K562 (cell line): ENCODE measurements at regions not wholly inside any gene's neighbourhood (a gene's known extent, or its start where the extent isn't known, plus 50 kb on each side); places are given as distances from the start of the nearest gene placed in this dataset.

Experiments used
- ATAC-seq: fragments of 200-7000 bp; cut with Tn5 transposase; 3 replicates; pipeline ENCODE4 v1.9.1; 2020; ENCODE audit warnings: moderate library complexity
- BruUV-seq: library from RNA; stranded (reverse); fragments of 400-500 nt; replicated peaks from 2 replicates; lab custom pipeline; 2021; lab: Mats Ljungman, UMichigan
- CTCF ChIA-PET: fragments of 300-600 bp; formaldehyde crosslinking; extraction: SDS; loops from one replicate; lab custom pipeline; 2021; ENCODE audit warnings: low intra/inter-chr PET ratio; lab: Yijun Ruan, JAX
- POLR2A ChIA-PET: fragments of 300-600, 350-650 bp; sonication (Branson Sonifier 250); formaldehyde crosslinking; extraction: SDS; loops from one replicate; lab custom pipeline; 2021; ENCODE audit warnings: antibody characterized with exemption, inconsistent platforms; lab: Yijun Ruan, JAX
- DNase-seq, 4 experiments: peaks; one replicate each; pipeline versions ENCODE4 v3.0.0 to v3.0.0-alpha.2; 2011 to 2018; ENCODE audit warnings: low spot score in 3 of 4, mixed read lengths in 3 of 4; ENCODE audit errors: extremely low read depth in 1 of 4
- FAIRE-seq: peaks from 2 replicates; lab custom pipeline; 2011; peaks lifted over from hg19 to GRCh38; lab: Jason Lieb, UNC
- H2AFZ ChIP-seq: 2 replicates; pipeline ENCODE4 v1.6.0; 2011; ENCODE audit warnings: low read depth, low read length, control low read depth, inconsistent platforms
- H3K27ac ChIP-seq: fragments of 200-600 bp; 3 replicates; pipeline ENCODE4 v1.8.0; 2011; ENCODE audit warnings: low read depth, mild to moderate bottlenecking, control low read depth, inconsistent platforms, low read length, moderate library complexity, mixed read lengths; ENCODE audit errors: extremely low read depth
- H3K27me3 ChIP-seq, 2 experiments: fragments of 300-600 bp in 1 of 2; 2 replicates in 1 of 2; 3 replicates in 1 of 2; pipeline versions ENCODE4 v1.6.0 to v1.8.0; 2011; ENCODE audit warnings: inconsistent platforms in 2 of 2, low read length in 2 of 2, mild to moderate bottlenecking in 1 of 2, mixed read lengths in 1 of 2, moderate library complexity in 1 of 2; ENCODE audit not compliant: control insufficient read depth in 2 of 2, insufficient read depth in 2 of 2
- H3K36me3 ChIP-seq: fragments of 300-600 bp; 3 replicates; pipeline ENCODE4 v1.8.0; 2011; ENCODE audit warnings: mild to moderate bottlenecking, low read length, inconsistent platforms; ENCODE audit not compliant: control insufficient read depth, insufficient read depth
- H3K4me1 ChIP-seq, 2 experiments: fragments of 200-600 bp in 1 of 2; replicated peaks in 1 of 2; 2 replicates in 1 of 2; 3 replicates in 1 of 2; pipeline versions ENCODE4 v1.5.1 to v1.8.0; 2011; ENCODE audit warnings: inconsistent platforms in 2 of 2, low read length in 2 of 2, mild to moderate bottlenecking in 1 of 2, mixed read lengths in 1 of 2, moderate library complexity in 1 of 2; ENCODE audit not compliant: control insufficient read depth in 2 of 2, insufficient read depth in 2 of 2
- H3K4me2 ChIP-seq: 2 replicates; pipeline ENCODE4 v1.6.1; 2011; ENCODE audit warnings: low read length, control low read depth, inconsistent platforms, mixed read lengths; ENCODE audit not compliant: insufficient read depth
- H3K4me3 ChIP-seq: fragments of 200-600 bp; sonication (generic), shearing (Covaris generic); 2 replicates; pipeline ENCODE4 v1.5.1; 2016; ENCODE audit warnings: control low read depth, inconsistent platforms
- H3K79me2 ChIP-seq: fragments of 200-600 bp; 3 replicates; pipeline ENCODE4 v1.8.0; 2011; ENCODE audit warnings: low read length, inconsistent platforms; ENCODE audit not compliant: control insufficient read depth, insufficient read depth
- H3K9ac ChIP-seq, 2 experiments: 2 replicates each; pipeline versions ENCODE4 v1.6.0 to v1.6.1; 2011; ENCODE audit warnings: low read depth in 2 of 2, low read length in 2 of 2, control low read depth in 1 of 2, inconsistent platforms in 1 of 2, mild to moderate bottlenecking in 1 of 2, mixed read lengths in 1 of 2; ENCODE audit not compliant: insufficient read depth in 1 of 2
- H3K9me1 ChIP-seq: one replicate; pipeline ENCODE4 v1.6.0; 2011; ENCODE audit warnings: inconsistent platforms, mild to moderate bottlenecking, low read length, moderate library complexity; ENCODE audit not compliant: control insufficient read depth, insufficient read depth
- H3K9me3 ChIP-seq: replicated peaks from 2 replicates; pipeline ENCODE4 v1.5.1; 2011; ENCODE audit warnings: low read depth, low read length, inconsistent platforms; ENCODE audit not compliant: control insufficient read depth, insufficient read depth
- H4K20me1 ChIP-seq: replicated peaks from 2 replicates; pipeline ENCODE4 v1.6.1; 2011; ENCODE audit warnings: low read length, inconsistent platforms, mixed read lengths; ENCODE audit not compliant: control insufficient read depth, insufficient read depth
- FOXK1 ChIP-seq: sonication (generic); formaldehyde crosslinking; IDR thresholded peaks from 2 replicates; pipeline ENCODE4 v1.8.0; 2022; ENCODE audit warnings: missing genetic modification reagents, mild to moderate bottlenecking, borderline replicate concordance
- PHB ChIP-seq: fragments of 250-450 bp; sonication (Bioruptor Pico); IDR thresholded peaks from 2 replicates; pipeline ENCODE4 v1.5.0; 2021
- ZNF184 ChIP-seq: sonication (generic); formaldehyde crosslinking; IDR thresholded peaks from 2 replicates; pipeline ENCODE4 v1.5.0; 2020; ENCODE audit warnings: missing genetic modification reagents
- ZNF696 ChIP-seq: fragments of 250-450 bp; sonication (Bioruptor Pico); conservative IDR thresholded peaks from 2 replicates; pipeline ENCODE4 v1.4.0; 2020; ENCODE audit warnings: mild to moderate bottlenecking, moderate library complexity
- ZNF707 ChIP-seq: fragments of 250-450 bp; sonication (Bioruptor Pico); conservative IDR thresholded peaks from 2 replicates; pipeline ENCODE4 v1.8.0; 2022; ENCODE audit warnings: inconsistent platforms, mild to moderate bottlenecking, moderate library complexity
- WGBS: fragments of 100-300 bp; shearing (Covaris generic); methylation state at CpG from one replicate; pipeline ENCODE4 v1.1.6; 2016; ENCODE audit warnings: low coverage, mixed read lengths; ENCODE audit not compliant: insufficient coverage; ENCODE audit errors: missing lambda C conversion rate; 5-methylcytosine and 5-hydroxymethylcytosine counted together
- in situ Hi-C: fragments of 300-500 bp; cut with MboI; formaldehyde crosslinking; loops from 4 replicates; pipeline ENCODE4 v1.15.0; 2018; ENCODE audit warnings: inconsistent platforms, mixed read lengths
- intact Hi-C: fragments of 100-400 bp; cut with micrococcal nuclease; formaldehyde crosslinking; loops from 2 replicates; pipeline ENCODE4 v1.14.2; 2022
- TF ChIP-seq, protein P1 (sequence below): fragments of 250-450 bp; sonication (Bioruptor Pico); IDR thresholded peaks from 2 replicates; pipeline ENCODE4 v1.8.0; 2021; ENCODE audit warnings: mild to moderate bottlenecking, moderate library complexity

- BruUV-seq = no TSS peak
- intact Hi-C loops = no loop called here
- Histone ChIP-seq H3K79me2 (no peaks in the 10 kb centered on the region), H3K9me1 (no peaks in the 10 kb centered on the region), H3K9ac (no peak overlapping the region), H3K4me2 (no peak overlapping the region), H3K4me3 (no peak overlapping the region), H2AFZ (no peak overlapping the region), H4K20me1 (no peaks in the 10 kb centered on the region), H3K9me3 (no peaks in the 10 kb centered on the region), H3K36me3 (no peaks in the 10 kb centered on the region), H3K4me1 (no peaks in the 10 kb centered on the region), H3K27ac (no peak overlapping the region), H3K27me3 (no peaks in the 10 kb centered on the region)
- FAIRE-seq (no peak), ATAC-seq (no peak), DNase-seq (no peak)
- ChIA-PET POLR2A (no interaction called here), CTCF (no interaction called here)
- TF ChIP-seq ZNF184 = no peak
- TF ChIP-seq, protein P1, sequence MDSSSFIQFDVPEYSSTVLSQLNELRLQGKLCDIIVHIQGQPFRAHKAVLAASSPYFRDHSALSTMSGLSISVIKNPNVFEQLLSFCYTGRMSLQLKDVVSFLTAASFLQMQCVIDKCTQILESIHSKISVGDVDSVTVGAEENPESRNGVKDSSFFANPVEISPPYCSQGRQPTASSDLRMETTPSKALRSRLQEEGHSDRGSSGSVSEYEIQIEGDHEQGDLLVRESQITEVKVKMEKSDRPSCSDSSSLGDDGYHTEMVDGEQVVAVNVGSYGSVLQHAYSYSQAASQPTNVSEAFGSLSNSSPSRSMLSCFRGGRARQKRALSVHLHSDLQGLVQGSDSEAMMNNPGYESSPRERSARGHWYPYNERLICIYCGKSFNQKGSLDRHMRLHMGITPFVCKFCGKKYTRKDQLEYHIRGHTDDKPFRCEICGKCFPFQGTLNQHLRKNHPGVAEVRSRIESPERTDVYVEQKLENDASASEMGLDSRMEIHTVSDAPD (CRISPR knock-in tag) = no peak
- TF ChIP-seq ZNF707 (CRISPR knock-in tag) = no peak
- no peak for TF ChIP-seq ZNF696 (CRISPR knock-in tag)
- TF ChIP-seq FOXK1 (CRISPR knock-in tag) = no peak
- TF ChIP-seq PHB (CRISPR knock-in tag) = no peak
- 0% methylated on average over 1 of the region's 1 CpG for WGBS
- in situ Hi-C loops = no loop called here
Measured at GRCh38 chr13:76512721-76513145, 373.5 kb downstream of the KCTD12 start.
